GM18508 (cell line): ENCODE measurements at regions not wholly inside any gene's neighbourhood (a gene's known extent, or its start where the extent isn't known, plus 50 kb on each side); places are given as distances from the start of the nearest gene placed in this dataset.

Experiments
- ATAC-seq: cut with Tn5 transposase; IDR thresholded peaks from one replicate; pipeline ENCODE4 v1.9.1; 2021; ENCODE audit warnings: moderate number of reproducible peaks; ENCODE audit not compliant: insufficient read depth, unreplicated experiment

GRCh38 chr18:22608847-22609246 is 191.1 kb upstream of the CTAGE1 start:
- ATAC-seq, result no peak

GRCh38 chr18:22609642-22610041 is 191.9 kb upstream of the CTAGE1 start:
- ATAC-seq, result no peak

- no peak for ATAC-seq
These were observed 195.5 kb upstream of the CTAGE1 start for GRCh38 chr18:22613058-22613690.

GRCh38 chr18:22613788-22614187 is 196.1 kb upstream of the CTAGE1 start:
- no peak for ATAC-seq

DNA sequence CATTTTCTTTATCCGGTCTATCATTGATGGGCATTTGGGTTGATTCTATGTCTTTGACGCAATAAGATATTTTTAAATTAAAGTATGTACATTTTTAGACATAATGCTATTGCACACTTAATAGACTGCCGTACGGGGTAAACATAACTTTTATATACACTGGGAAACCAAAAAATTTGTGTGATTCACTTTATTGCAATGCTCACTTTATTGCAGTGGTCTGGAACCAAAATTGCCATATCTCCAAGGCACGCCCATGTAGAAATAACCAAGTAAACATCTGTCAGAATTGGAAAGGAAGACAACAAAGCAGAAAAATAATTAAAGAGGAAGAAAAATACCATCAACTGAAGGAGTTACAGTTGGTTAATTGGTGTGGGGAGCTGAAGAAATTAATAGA is 205.8 kb upstream of the CTAGE1 start:
- no peak for ATAC-seq

DNA sequence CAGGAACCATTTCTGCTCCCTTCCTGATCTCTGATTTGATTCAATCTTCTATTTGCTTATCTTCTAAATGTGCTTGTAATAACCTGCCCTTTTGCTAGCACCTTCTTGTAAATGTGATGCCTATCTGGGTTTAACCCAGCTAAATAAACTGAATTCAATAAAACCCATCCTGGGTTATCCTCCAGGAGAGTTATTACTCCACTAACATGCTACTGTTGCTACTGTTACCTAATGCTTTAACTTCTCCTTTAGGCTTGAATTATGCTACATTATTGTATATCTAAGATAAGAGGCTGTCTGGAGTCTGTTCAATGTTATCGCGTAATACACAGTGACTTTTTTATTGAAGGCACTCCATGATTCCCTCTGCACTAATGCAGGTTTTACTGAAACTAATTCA is 206.5 kb upstream of the CTAGE1 start:
- ATAC-seq, result no peak

DNA sequence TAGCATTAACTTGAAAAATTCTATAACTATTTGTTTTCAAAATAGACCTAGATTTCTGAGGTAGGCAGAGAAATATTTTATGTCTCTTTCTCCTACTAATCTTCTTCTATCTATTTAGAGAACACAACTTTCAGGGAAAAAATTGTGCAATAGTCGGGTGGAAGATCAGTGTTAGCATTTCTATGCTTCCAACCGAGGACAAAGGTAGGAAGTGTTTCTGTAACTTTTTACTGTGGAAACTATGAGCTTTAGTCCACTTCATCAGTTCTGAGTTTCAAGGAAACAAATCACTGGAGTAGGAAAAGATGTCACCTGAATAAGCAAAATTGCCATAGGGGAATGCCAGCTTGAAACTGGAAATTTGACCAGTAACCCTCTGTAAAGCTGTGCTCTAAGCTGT is 207.7 kb upstream of the CTAGE1 start:
- no peak for ATAC-seq

GRCh38 chr18:22626771-22627170 is 209.1 kb upstream of the CTAGE1 start:
- no peak for ATAC-seq

GRCh38 chr18:22627506-22627905 is 209.8 kb upstream of the CTAGE1 start:
- no peak for ATAC-seq

DNA sequence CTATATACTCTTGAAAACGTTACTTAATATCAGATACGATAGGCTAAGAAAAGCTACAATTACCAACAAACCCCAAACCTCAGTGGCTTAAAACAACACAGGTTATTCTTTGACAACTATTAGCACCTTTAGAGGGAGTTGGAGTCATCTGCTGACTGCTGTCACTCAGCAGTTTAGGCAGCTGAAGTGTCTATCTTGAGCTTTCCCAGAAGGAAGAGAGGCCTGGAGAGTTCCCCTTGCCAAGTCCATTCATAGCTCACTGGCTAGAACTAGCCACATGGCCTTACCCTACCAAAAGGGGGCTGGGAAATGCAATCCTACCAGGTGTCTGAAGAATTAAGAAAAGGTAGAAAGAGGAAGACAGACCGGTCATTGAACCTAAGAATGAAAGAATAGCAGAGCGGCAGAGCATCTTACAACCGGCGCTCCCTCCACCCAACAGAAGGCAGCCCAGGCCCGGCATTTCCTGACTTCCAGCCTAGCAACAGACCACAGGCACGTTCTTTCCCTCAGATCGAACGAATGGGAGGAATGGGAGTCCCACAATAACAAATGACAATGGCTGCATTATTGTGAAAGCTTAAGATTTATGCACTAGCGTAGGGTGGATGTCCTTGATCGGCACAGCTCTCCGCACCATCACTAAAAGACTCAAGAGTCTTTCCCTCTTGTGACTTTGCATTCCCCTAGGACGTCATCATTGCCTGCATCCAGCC is 211.2 kb upstream of the CTAGE1 start:
- ATAC-seq, result no peak

DNA sequence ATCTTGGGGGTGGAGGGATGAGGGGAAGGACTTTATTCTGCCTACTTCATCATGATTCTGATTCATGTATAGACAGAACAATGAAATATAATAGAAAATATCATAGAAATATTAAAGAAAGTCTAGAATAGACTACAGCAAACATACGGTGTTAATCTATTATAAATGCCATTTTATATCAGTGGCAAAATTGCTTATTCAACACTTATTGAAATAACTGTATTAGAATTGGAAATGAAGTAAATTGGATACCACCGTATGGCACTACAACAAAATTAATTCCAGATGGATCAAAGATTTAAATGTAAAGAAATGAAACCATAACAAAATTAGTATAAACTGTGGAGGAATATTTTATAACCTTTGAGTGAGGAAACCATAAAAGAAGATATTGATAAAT is 213.3 kb upstream of the CTAGE1 start:
- ATAC-seq, result no peak

- ATAC-seq, result no peak
These were observed 214.5 kb upstream of the CTAGE1 start for GRCh38 chr18:22632191-22632590.

GRCh38 chr18:22634464-22634863 is 216.7 kb upstream of the CTAGE1 start:
- no peak for ATAC-seq

GRCh38 chr18:22637787-22638186 is 220.1 kb upstream of the CTAGE1 start:
- no peak for ATAC-seq

- no peak for ATAC-seq
These were observed 221.3 kb upstream of the CTAGE1 start for GRCh38 chr18:22639026-22639463.

GRCh38 chr18:22639561-22639960 is 221.8 kb upstream of the CTAGE1 start:
- ATAC-seq, result no peak

GRCh38 chr18:22640281-22640842 is 222.6 kb upstream of the CTAGE1 start:
- no peak for ATAC-seq

DNA sequence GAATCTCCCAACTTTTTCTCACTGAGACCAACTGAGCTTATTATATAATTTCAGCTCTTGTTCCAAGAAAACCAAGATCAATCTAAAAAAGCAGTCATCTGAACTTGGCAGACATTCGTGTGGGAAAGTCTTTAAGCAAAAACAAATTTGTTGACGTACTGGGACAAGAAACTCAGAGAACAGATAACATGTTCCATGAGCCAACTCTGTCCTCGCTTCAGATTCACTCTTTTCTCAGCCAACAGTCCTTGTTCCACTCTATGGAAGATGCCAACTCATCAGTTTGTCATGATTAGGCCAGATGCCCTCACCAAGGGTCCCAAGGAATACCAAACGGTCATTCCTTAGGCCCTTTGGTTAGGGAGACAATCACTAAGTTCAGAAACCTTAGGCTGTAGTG is 224.2 kb upstream of the CTAGE1 start:
- ATAC-seq, result no peak

DNA sequence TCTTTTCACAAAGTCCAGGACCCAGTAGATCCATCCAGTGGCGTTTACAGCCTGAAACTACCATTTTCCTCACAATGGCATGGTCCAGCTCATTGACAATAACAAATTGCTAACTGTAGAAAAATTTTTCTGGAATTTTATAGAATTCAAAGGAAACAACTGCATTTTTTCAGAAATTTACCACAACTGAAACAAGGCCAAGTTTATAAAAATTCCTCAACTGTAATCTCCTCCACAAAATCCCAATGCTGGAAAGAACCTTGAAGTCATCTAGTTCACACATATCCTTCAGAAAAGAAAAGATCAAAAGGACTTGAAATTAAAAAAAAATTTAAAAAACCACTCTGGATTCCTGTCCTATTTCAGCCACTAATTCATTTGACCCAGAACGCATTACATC is 226.0 kb upstream of the CTAGE1 start:
- no peak for ATAC-seq

DNA sequence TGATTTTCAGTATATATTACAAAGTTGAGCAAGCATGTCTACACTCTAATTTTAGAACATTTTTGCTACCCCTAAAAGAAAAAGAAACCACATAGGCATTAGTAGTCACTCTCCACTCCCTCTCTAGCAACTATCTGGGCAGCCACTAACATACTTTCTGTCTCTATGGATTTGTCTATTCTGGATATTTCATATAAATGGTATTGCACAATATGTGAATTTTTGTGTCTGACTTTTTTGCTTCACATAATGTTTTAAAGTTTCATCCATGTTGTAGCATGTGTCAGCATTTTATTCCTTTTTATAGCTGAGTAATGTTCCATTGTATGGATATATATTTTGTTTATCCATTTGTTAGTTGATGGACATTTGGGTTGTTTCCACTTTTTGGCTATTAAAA is 232.5 kb upstream of the CTAGE1 start:
- no peak for ATAC-seq

GRCh38 chr18:22657619-22658018 is 239.9 kb upstream of the CTAGE1 start:
- ATAC-seq, result no peak

DNA sequence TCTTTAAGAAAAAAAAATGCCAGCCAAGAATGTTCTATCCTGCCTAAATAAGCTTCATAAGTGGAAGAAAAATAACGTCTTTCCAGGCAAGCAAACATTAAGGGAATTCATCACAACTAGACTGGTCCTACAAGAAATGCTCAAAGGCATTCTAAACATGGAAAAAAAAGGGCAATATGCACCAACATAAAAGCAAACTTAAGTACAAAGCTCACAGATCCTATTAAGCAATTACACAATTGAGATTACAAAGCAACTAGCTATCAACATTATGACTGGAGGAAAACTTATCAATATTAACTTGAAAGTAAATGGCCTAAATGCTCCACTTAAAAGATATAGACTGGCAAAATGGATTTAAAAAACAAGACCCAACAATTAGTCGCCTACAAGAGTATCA is 240.6 kb upstream of the CTAGE1 start:
- no peak for ATAC-seq
